DMS53 (cell line): ENCODE measurements at regions not wholly inside any gene's neighbourhood (a gene's known extent, or its start where the extent isn't known, plus 50 kb on each side); places are given as distances from the start of the nearest gene placed in this dataset.
A peak's percentile ranks its signal among the peaks of the same experiment; 100 is the strongest.
"Not testable (repeated sequence)": the region's sequence is repeated elsewhere in the genome, so short reads cannot be mapped to it uniquely, and the experiment has no call there.

Source experiments
- DNase-seq: peaks from one replicate; lab custom pipeline; 2025; lab: John Stamatoyannopoulos, UW

GRCh38 chr12:87092421-87092820 lies 836.2 kb upstream of the MGAT4C start:
- DNase-seq: peak; percentile 17

GRCh38 chr12:87086118-87086891 lies 830.1 kb upstream of the MGAT4C start:
- peak; percentile 23 for DNase-seq

GRCh38 chr12:87085286-87085685 lies 829.1 kb upstream of the MGAT4C start:
- no peak for DNase-seq

- no peak for DNase-seq
Measured at GRCh38 chr12:87082756-87083155, 826.6 kb upstream of the MGAT4C start.

- DNase-seq: no peak
Measured at GRCh38 chr12:87074781-87075180, 818.6 kb upstream of the MGAT4C start.

GRCh38 chr12:87066326-87066725 lies 810.1 kb upstream of the MGAT4C start:
- no peak for DNase-seq

- no peak for DNase-seq
Measured at GRCh38 chr12:87059231-87059630, 803.0 kb upstream of the MGAT4C start.

GRCh38 chr12:87054226-87054625 lies 798.0 kb upstream of the MGAT4C start:
- no peak for DNase-seq

GRCh38 chr12:87051621-87052020 lies 795.4 kb upstream of the MGAT4C start:
- DNase-seq: no peak

- no peak for DNase-seq
Measured at GRCh38 chr12:87047691-87048090, 791.5 kb upstream of the MGAT4C start.

GRCh38 chr12:87039536-87039935 lies 783.3 kb upstream of the MGAT4C start:
- DNase-seq: no peak

- DNase-seq: no peak
Measured at GRCh38 chr12:87038098-87038497, 781.9 kb upstream of the MGAT4C start.

GRCh38 chr12:87025976-87026375 lies 769.8 kb upstream of the MGAT4C start:
- DNase-seq: no peak

- peak; percentile 15 for DNase-seq
Measured at GRCh38 chr12:87021400-87021799, 765.2 kb upstream of the MGAT4C start.

GRCh38 chr12:87020071-87020470 lies 763.9 kb upstream of the MGAT4C start:
- no peak for DNase-seq

- DNase-seq: no peak
Measured at GRCh38 chr12:87015352-87015751, 759.2 kb upstream of the MGAT4C start.

- DNase-seq: no peak
Measured at GRCh38 chr12:87008785-87009384, 752.7 kb upstream of the MGAT4C start.

- DNase-seq: no peak
Measured at GRCh38 chr12:87001102-87001501, 744.9 kb upstream of the MGAT4C start.

GRCh38 chr12:86985298-86985697 lies 729.1 kb upstream of the MGAT4C start:
- DNase-seq: no peak

GRCh38 chr12:86970595-86970994 lies 714.4 kb upstream of the MGAT4C start:
- DNase-seq: not testable (repeated sequence)

GRCh38 chr12:86959766-86960458 lies 703.7 kb upstream of the MGAT4C start:
- DNase-seq: no peak

- peak; percentile 85 for DNase-seq
Measured at GRCh38 chr12:86950444-86950843, 694.3 kb upstream of the MGAT4C start.

GRCh38 chr12:86950043-86950442 lies 693.9 kb upstream of the MGAT4C start:
- no peak for DNase-seq
